ENCODE measurements at regions not wholly inside any gene's neighbourhood (a gene's known extent, or its start where the extent isn't known, plus 50 kb on each side); places are given as distances from the start of the nearest gene placed in this dataset.

DNA sequence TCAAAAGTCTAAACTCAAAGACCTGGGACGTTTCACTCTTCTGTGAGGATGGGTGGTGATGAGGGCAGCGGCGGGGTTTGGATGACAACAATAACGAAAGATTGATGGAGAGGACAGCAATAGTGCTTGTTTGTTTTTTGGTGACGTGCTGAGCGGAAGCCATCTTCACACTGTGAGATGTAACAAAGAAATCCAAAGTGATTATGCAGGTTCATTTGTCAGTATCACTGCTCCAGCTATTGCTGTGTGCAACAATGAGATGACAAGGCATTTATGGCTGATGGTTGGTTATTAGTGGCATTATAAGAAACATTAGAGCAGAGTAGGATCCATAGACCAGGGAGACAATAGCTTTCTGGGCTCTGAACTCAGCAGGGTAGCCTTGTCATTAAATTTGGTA is 306.7 kb downstream of the RNF144B start:
- DNase-seq (ENCODE audit: low read depth, low spot score) (no peak), FAIRE-seq (no peak), ATAC-seq (no peak)
- no peak for TF ChIP-seq PML (IDR thresholded peaks at IDR 0.05; ENCODE audit: low read length)
- TF ChIP-seq SUZ12 (IDR thresholded peaks at IDR 0.05; ENCODE audit: unreplicated experiment): no peak
- no peak for TF ChIP-seq CHD2 (IDR thresholded peaks at IDR 0.05; ENCODE audit: borderline replicate concordance, low read depth, low read length)
- TF ChIP-seq SUPT20H (IDR thresholded peaks at IDR 0.05; ENCODE audit: borderline replicate concordance, control insufficient read depth, low read depth, low read length): no peak
- no peak for TF ChIP-seq POLR2A (IDR thresholded peaks at IDR 0.05; ENCODE audit: low read depth, low read length)
- TF ChIP-seq ZSCAN29 (IDR thresholded peaks at IDR 0.05): no peak
- TF ChIP-seq, protein P1, sequence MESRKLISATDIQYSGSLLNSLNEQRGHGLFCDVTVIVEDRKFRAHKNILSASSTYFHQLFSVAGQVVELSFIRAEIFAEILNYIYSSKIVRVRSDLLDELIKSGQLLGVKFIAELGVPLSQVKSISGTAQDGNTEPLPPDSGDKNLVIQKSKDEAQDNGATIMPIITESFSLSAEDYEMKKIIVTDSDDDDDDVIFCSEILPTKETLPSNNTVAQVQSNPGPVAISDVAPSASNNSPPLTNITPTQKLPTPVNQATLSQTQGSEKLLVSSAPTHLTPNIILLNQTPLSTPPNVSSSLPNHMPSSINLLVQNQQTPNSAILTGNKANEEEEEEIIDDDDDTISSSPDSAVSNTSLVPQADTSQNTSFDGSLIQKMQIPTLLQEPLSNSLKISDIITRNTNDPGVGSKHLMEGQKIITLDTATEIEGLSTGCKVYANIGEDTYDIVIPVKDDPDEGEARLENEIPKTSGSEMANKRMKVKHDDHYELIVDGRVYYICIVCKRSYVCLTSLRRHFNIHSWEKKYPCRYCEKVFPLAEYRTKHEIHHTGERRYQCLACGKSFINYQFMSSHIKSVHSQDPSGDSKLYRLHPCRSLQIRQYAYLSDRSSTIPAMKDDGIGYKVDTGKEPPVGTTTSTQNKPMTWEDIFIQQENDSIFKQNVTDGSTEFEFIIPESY (IDR thresholded peaks at IDR 0.05): no peak
- no peak for TF ChIP-seq ZNF622 (IDR thresholded peaks at IDR 0.05)
- TF ChIP-seq NFIC (IDR thresholded peaks at IDR 0.05; ENCODE audit: low read depth, low read length): no peak
- no peak for TF ChIP-seq CHD1 (IDR thresholded peaks at IDR 0.05; ENCODE audit: low read depth, low read length)
- no peak for TF ChIP-seq WRNIP1 (IDR thresholded peaks at IDR 0.05; ENCODE audit: borderline replicate concordance, low read depth, low read length)
- no peak for TF ChIP-seq NR2F1 (conservative IDR thresholded peaks at IDR 0.05)
- TF ChIP-seq ZNF217 (IDR thresholded peaks at IDR 0.05): no peak
- TF ChIP-seq, protein P2, sequence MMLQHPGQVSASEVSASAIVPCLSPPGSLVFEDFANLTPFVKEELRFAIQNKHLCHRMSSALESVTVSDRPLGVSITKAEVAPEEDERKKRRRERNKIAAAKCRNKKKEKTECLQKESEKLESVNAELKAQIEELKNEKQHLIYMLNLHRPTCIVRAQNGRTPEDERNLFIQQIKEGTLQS (IDR thresholded peaks at IDR 0.05; ENCODE audit: borderline replicate concordance, extremely low read depth, low read depth, low read length): no peak
- no peak for TF ChIP-seq KAT2A (conservative IDR thresholded peaks at IDR 0.05; ENCODE audit: control insufficient read depth, low read depth, low read length)
- TF ChIP-seq POLR2AphosphoS5 (IDR thresholded peaks at IDR 0.05; ENCODE audit: low read length): no peak
- CTCF ChIA-PET: interaction anchor here (0.7 kb wide), 1 partner anchor 19 kb away, joined by 3 read pairs; no protein-coding TSS in a partner anchor
- intact Hi-C loops (cut with micrococcal nuclease; ENCODE audit: unreplicated experiment): no loop called here
- BruUV-seq (replicated peaks): no TSS peak
- Histone ChIP-seq H3K9me3 (replicated peaks; ENCODE audit: control insufficient read depth, insufficient read depth, low read length) (no peaks in the 10 kb centered on the region), H2AFZ (ENCODE audit: control insufficient read depth, low read depth, low read length) (no peak overlapping the region), H3K4me2 (ENCODE audit: control insufficient read depth, insufficient read depth) (no peak overlapping the region), H4K20me1 (ENCODE audit: control insufficient read depth, insufficient read depth) (no peaks in the 10 kb centered on the region), H3K79me2 (ENCODE audit: control insufficient read depth, insufficient read depth, low read length) (no peaks in the 10 kb centered on the region), H3K4me1 (ENCODE audit: control insufficient read depth, insufficient read depth, low read length) (no peaks in the 10 kb centered on the region), H3K36me3 (ENCODE audit: control insufficient read depth in 2 of 2, insufficient read depth in 2 of 2, low read length in 1 of 2) (no peaks in the 10 kb centered on the region), H3K27ac (ENCODE audit: control insufficient read depth, insufficient read depth) (no peak overlapping the region), H3K27me3 (replicated peaks in 1 of 2; ENCODE audit: control insufficient read depth in 2 of 2, insufficient read depth in 2 of 2, low read length in 1 of 2) (no peaks in the 10 kb centered on the region), H3K4me3 (no peak overlapping the region), H3K9ac (ENCODE audit: control insufficient read depth, insufficient read depth, low read length) (no peak overlapping the region)
- WGBS (ENCODE audit: insufficient coverage, insufficient replicate concordance, low lambda C conversion rate, missing lambda C conversion rate): 26% methylated on average over 6 of the region's 6 CpGs
- SMC1A ChIA-PET (ENCODE audit: uncharacterized antibody, unreplicated experiment): no interaction called here
- POLR2A ChIA-PET: no interaction called here
- in situ Hi-C loops (cut with MboI): no loop called here
- RAD21 ChIA-PET (ENCODE audit: unreplicated experiment): no interaction called here

Data from GM12878 (cell line).